K562 (cell line): ENCODE measurements at regions not wholly inside any gene's neighbourhood (a gene's known extent, or its start where the extent isn't known, plus 50 kb on each side); places are given as distances from the start of the nearest gene placed in this dataset.

Experiments used
- ATAC-seq: fragments of 200-7000 bp; cut with Tn5 transposase; 3 replicates; pipeline ENCODE4 v1.9.1; 2020; ENCODE audit warnings: moderate library complexity
- BruUV-seq: library from RNA; stranded (reverse); fragments of 400-500 nt; replicated peaks from 2 replicates; lab custom pipeline; 2021; lab: Mats Ljungman, UMichigan
- CTCF ChIA-PET: fragments of 300-600 bp; formaldehyde crosslinking; extraction: SDS; loops from one replicate; lab custom pipeline; 2021; ENCODE audit warnings: low intra/inter-chr PET ratio; lab: Yijun Ruan, JAX
- POLR2A ChIA-PET: fragments of 300-600, 350-650 bp; sonication (Branson Sonifier 250); formaldehyde crosslinking; extraction: SDS; loops from one replicate; lab custom pipeline; 2021; ENCODE audit warnings: antibody characterized with exemption, inconsistent platforms; lab: Yijun Ruan, JAX
- DNase-seq, 4 experiments: peaks; one replicate each; pipeline versions ENCODE4 v3.0.0 to v3.0.0-alpha.2; 2011 to 2018; ENCODE audit warnings: low spot score in 3 of 4, mixed read lengths in 3 of 4; ENCODE audit errors: extremely low read depth in 1 of 4
- FAIRE-seq: peaks from 2 replicates; lab custom pipeline; 2011; peaks lifted over from hg19 to GRCh38; lab: Jason Lieb, UNC
- H2AFZ ChIP-seq: 2 replicates; pipeline ENCODE4 v1.6.0; 2011; ENCODE audit warnings: low read depth, low read length, control low read depth, inconsistent platforms
- H3K27ac ChIP-seq: fragments of 200-600 bp; 3 replicates; pipeline ENCODE4 v1.8.0; 2011; ENCODE audit warnings: low read depth, mild to moderate bottlenecking, control low read depth, inconsistent platforms, low read length, moderate library complexity, mixed read lengths; ENCODE audit errors: extremely low read depth
- H3K27me3 ChIP-seq, 2 experiments: fragments of 300-600 bp in 1 of 2; 2 replicates in 1 of 2; 3 replicates in 1 of 2; pipeline versions ENCODE4 v1.6.0 to v1.8.0; 2011; ENCODE audit warnings: inconsistent platforms in 2 of 2, low read length in 2 of 2, mild to moderate bottlenecking in 1 of 2, mixed read lengths in 1 of 2, moderate library complexity in 1 of 2; ENCODE audit not compliant: control insufficient read depth in 2 of 2, insufficient read depth in 2 of 2
- H3K36me3 ChIP-seq: fragments of 300-600 bp; 3 replicates; pipeline ENCODE4 v1.8.0; 2011; ENCODE audit warnings: mild to moderate bottlenecking, low read length, inconsistent platforms; ENCODE audit not compliant: control insufficient read depth, insufficient read depth
- H3K4me1 ChIP-seq, 2 experiments: fragments of 200-600 bp in 1 of 2; replicated peaks in 1 of 2; 2 replicates in 1 of 2; 3 replicates in 1 of 2; pipeline versions ENCODE4 v1.5.1 to v1.8.0; 2011; ENCODE audit warnings: inconsistent platforms in 2 of 2, low read length in 2 of 2, mild to moderate bottlenecking in 1 of 2, mixed read lengths in 1 of 2, moderate library complexity in 1 of 2; ENCODE audit not compliant: control insufficient read depth in 2 of 2, insufficient read depth in 2 of 2
- H3K4me2 ChIP-seq: 2 replicates; pipeline ENCODE4 v1.6.1; 2011; ENCODE audit warnings: low read length, control low read depth, inconsistent platforms, mixed read lengths; ENCODE audit not compliant: insufficient read depth
- H3K4me3 ChIP-seq: fragments of 200-600 bp; sonication (generic), shearing (Covaris generic); 2 replicates; pipeline ENCODE4 v1.5.1; 2016; ENCODE audit warnings: control low read depth, inconsistent platforms
- H3K79me2 ChIP-seq: fragments of 200-600 bp; 3 replicates; pipeline ENCODE4 v1.8.0; 2011; ENCODE audit warnings: low read length, inconsistent platforms; ENCODE audit not compliant: control insufficient read depth, insufficient read depth
- H3K9ac ChIP-seq, 2 experiments: 2 replicates each; pipeline versions ENCODE4 v1.6.0 to v1.6.1; 2011; ENCODE audit warnings: low read depth in 2 of 2, low read length in 2 of 2, control low read depth in 1 of 2, inconsistent platforms in 1 of 2, mild to moderate bottlenecking in 1 of 2, mixed read lengths in 1 of 2; ENCODE audit not compliant: insufficient read depth in 1 of 2
- H3K9me1 ChIP-seq: one replicate; pipeline ENCODE4 v1.6.0; 2011; ENCODE audit warnings: inconsistent platforms, mild to moderate bottlenecking, low read length, moderate library complexity; ENCODE audit not compliant: control insufficient read depth, insufficient read depth
- H3K9me3 ChIP-seq: replicated peaks from 2 replicates; pipeline ENCODE4 v1.5.1; 2011; ENCODE audit warnings: low read depth, low read length, inconsistent platforms; ENCODE audit not compliant: control insufficient read depth, insufficient read depth
- H4K20me1 ChIP-seq: replicated peaks from 2 replicates; pipeline ENCODE4 v1.6.1; 2011; ENCODE audit warnings: low read length, inconsistent platforms, mixed read lengths; ENCODE audit not compliant: control insufficient read depth, insufficient read depth
- ADNP ChIP-seq: fragments of 200-800 bp; sonication (Bioruptor generic); IDR thresholded peaks from 2 replicates; pipeline ENCODE4 v1.6.1; 2016; ENCODE audit warnings: missing genetic modification characterization, missing compliant biosample characterization
- ELK1 ChIP-seq: sonication (generic); formaldehyde crosslinking; IDR thresholded peaks from 2 replicates; pipeline ENCODE4 v1.8.1; 2022; ENCODE audit warnings: missing genetic modification reagents
- FOXP1 ChIP-seq: sonication (generic); formaldehyde crosslinking; IDR thresholded peaks from 2 replicates; pipeline ENCODE4 v1.8.0; 2022; ENCODE audit warnings: mild to moderate bottlenecking, missing genetic modification reagents
- USF1 ChIP-seq: sonication (generic); formaldehyde crosslinking; IDR thresholded peaks from 2 replicates; pipeline ENCODE4 v1.9.0; 2022; ENCODE audit warnings: mild to moderate bottlenecking, missing genetic modification reagents
- ZNF23 ChIP-seq: fragments of 250-450 bp; sonication (Bioruptor Pico); IDR thresholded peaks from 2 replicates; pipeline ENCODE4 v1.4.0; 2020; ENCODE audit warnings: mild to moderate bottlenecking
- in situ Hi-C: fragments of 300-500 bp; cut with MboI; formaldehyde crosslinking; loops from 4 replicates; pipeline ENCODE4 v1.15.0; 2018; ENCODE audit warnings: inconsistent platforms, mixed read lengths
- intact Hi-C: fragments of 100-400 bp; cut with micrococcal nuclease; formaldehyde crosslinking; loops from 2 replicates; pipeline ENCODE4 v1.14.2; 2022
- TF ChIP-seq, protein P1 (sequence below): sonication (generic); formaldehyde crosslinking; IDR thresholded peaks from 2 replicates; pipeline ENCODE4 v1.5.0; 2020; ENCODE audit warnings: missing genetic modification reagents
- TF ChIP-seq, protein P2 (sequence below): fragments of 200-800 bp; sonication (Bioruptor generic); IDR thresholded peaks from 2 replicates; pipeline ENCODE4 v1.6.1; 2016; ENCODE audit warnings: missing genetic modification characterization, missing compliant biosample characterization
- TF ChIP-seq, protein P3 (sequence below): fragments of 200-800 bp; sonication (Bioruptor generic); IDR thresholded peaks from 2 replicates; pipeline ENCODE4 v1.6.1; 2017; ENCODE audit warnings: missing genetic modification characterization, missing compliant biosample characterization

DNA sequence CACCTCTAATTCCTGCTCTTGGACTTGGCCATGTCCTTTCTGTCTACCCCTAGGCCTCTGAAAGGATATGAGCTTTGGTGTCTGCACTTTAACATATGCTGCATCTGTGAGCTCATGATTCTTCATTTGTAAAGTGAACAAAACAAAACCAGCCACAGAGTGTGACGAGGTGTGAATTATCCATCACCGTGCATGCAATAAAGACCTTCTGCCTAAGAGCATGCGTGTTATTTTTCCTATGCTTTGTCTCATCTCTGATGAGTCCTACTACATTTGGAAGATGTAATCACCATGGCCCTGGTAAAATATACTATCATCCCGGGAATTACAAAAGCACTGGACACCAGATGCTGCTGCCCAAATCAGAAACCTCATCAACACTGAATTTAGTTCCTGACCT is 103.5 kb upstream of the KCNAB1 start (continued):
- TF ChIP-seq, protein P1, sequence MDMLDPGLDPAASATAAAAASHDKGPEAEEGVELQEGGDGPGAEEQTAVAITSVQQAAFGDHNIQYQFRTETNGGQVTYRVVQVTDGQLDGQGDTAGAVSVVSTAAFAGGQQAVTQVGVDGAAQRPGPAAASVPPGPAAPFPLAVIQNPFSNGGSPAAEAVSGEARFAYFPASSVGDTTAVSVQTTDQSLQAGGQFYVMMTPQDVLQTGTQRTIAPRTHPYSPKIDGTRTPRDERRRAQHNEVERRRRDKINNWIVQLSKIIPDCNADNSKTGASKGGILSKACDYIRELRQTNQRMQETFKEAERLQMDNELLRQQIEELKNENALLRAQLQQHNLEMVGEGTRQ (CRISPR knock-in tag), result no peak
- no peak for TF ChIP-seq ADNP (tag)
- TF ChIP-seq USF1 (CRISPR knock-in tag), result no peak
- TF ChIP-seq ELK1 (CRISPR knock-in tag), result no peak
- TF ChIP-seq ZNF23, result no peak
- TF ChIP-seq, all 486 proteins: peak for 0

DNA sequence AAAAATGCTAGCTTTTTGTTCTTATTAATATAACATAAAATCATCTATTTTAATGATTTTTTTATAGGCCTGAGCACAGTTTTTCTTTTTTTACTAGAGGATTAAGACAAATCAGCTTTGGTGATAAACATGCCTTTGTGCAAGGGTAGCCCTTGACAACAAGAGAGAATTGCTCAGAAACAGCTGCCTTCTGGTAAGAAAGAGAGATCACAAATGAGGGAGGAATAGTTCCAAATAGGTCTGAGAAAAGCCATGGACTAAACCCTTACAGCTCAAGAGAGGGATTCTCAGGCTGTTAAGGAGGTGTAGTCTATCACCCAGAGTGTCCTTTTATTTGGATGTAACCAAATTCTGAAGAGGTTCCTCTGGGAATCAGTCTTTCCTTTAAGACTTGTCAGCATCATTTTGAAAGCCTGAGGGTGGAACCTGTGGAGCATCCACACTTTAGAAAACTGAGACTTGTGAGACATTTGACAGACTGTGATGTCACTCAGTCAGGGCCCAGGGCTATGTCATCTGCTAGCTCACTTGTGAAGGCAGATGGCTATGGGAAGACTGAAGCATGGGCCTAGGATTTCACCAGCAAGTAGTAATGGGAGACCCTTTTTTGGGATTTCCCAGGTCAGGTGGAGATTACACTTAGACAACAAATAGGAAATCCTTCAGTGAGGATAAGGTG is 102.9 kb upstream of the KCNAB1 start:
- intact Hi-C loops, result no loop called here
- H3K27ac ChIP-seq, result no peak overlapping the region
- no peak for ATAC-seq
- no peaks in the 10 kb centered on the region for H4K20me1 ChIP-seq
- DNase-seq, result no peak
- peaks cover 0 to 2% of the 10 kb centered on the region in 2 experiments; a peak in 3 of 5 replicates for H3K27me3 ChIP-seq
- H3K36me3 ChIP-seq, result no peaks in the 10 kb centered on the region
- CTCF ChIA-PET, result no interaction called here
- POLR2A ChIA-PET, result interaction anchor here (0.7 to 1.9 kb wide), 3 partner anchors 10 to 27 kb away, joined by 5 to 7 read pairs (median 5); no protein-coding TSS in a partner anchor
- FAIRE-seq, result no peak
- H3K4me2 ChIP-seq, result no peak overlapping the region
- BruUV-seq, result no TSS peak
- no peaks in the 10 kb centered on the region for H3K9me1 ChIP-seq
- H3K9ac ChIP-seq, result no peak overlapping the region
- H3K79me2 ChIP-seq, result no peaks in the 10 kb centered on the region
- no peak overlapping the region for H3K4me3 ChIP-seq
- no peak overlapping the region for H2AFZ ChIP-seq
- H3K9me3 ChIP-seq, result no peaks in the 10 kb centered on the region
- in situ Hi-C loops, result loop anchor here (25.0 kb wide), 1 partner anchor 645 kb away; the partner anchor contains the start of gene TIPARP
- no peaks in the 10 kb centered on the region for H3K4me1 ChIP-seq
- TF ChIP-seq FOXP1, result no peak
- TF ChIP-seq, protein P2, sequence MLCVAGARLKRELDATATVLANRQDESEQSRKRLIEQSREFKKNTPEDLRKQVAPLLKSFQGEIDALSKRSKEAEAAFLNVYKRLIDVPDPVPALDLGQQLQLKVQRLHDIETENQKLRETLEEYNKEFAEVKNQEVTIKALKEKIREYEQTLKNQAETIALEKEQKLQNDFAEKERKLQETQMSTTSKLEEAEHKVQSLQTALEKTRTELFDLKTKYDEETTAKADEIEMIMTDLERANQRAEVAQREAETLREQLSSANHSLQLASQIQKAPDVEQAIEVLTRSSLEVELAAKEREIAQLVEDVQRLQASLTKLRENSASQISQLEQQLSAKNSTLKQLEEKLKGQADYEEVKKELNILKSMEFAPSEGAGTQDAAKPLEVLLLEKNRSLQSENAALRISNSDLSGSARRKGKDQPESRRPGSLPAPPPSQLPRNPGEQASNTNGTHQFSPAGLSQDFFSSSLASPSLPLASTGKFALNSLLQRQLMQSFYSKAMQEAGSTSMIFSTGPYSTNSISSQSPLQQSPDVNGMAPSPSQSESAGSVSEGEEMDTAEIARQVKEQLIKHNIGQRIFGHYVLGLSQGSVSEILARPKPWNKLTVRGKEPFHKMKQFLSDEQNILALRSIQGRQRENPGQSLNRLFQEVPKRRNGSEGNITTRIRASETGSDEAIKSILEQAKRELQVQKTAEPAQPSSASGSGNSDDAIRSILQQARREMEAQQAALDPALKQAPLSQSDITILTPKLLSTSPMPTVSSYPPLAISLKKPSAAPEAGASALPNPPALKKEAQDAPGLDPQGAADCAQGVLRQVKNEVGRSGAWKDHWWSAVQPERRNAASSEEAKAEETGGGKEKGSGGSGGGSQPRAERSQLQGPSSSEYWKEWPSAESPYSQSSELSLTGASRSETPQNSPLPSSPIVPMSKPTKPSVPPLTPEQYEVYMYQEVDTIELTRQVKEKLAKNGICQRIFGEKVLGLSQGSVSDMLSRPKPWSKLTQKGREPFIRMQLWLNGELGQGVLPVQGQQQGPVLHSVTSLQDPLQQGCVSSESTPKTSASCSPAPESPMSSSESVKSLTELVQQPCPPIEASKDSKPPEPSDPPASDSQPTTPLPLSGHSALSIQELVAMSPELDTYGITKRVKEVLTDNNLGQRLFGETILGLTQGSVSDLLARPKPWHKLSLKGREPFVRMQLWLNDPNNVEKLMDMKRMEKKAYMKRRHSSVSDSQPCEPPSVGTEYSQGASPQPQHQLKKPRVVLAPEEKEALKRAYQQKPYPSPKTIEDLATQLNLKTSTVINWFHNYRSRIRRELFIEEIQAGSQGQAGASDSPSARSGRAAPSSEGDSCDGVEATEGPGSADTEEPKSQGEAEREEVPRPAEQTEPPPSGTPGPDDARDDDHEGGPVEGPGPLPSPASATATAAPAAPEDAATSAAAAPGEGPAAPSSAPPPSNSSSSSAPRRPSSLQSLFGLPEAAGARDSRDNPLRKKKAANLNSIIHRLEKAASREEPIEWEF (CRISPR knock-in tag), result no peak
- TF ChIP-seq, protein P3, sequence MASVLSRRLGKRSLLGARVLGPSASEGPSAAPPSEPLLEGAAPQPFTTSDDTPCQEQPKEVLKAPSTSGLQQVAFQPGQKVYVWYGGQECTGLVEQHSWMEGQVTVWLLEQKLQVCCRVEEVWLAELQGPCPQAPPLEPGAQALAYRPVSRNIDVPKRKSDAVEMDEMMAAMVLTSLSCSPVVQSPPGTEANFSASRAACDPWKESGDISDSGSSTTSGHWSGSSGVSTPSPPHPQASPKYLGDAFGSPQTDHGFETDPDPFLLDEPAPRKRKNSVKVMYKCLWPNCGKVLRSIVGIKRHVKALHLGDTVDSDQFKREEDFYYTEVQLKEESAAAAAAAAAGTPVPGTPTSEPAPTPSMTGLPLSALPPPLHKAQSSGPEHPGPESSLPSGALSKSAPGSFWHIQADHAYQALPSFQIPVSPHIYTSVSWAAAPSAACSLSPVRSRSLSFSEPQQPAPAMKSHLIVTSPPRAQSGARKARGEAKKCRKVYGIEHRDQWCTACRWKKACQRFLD (CRISPR knock-in tag), result no peak
